ENCODE measurements at regions not wholly inside any gene's neighbourhood (a gene's known extent, or its start where the extent isn't known, plus 50 kb on each side); places are given as distances from the start of the nearest gene placed in this dataset.
"Not testable (repeated sequence)": the region's sequence is repeated elsewhere in the genome, so short reads cannot be mapped to it uniquely, and the experiment has no call there.

- Histone ChIP-seq H3K27ac (no peak overlapping the region), H3K27me3 (no peaks in the 10 kb centered on the region), H3K4me3 (no peak overlapping the region), H3K4me1 (no peaks in the 10 kb centered on the region), H3K9me3 (peaks cover 0 to 7% of the 10 kb centered on the region in 2 donors), H3K36me3 (no peaks in the 10 kb centered on the region)
- TF ChIP-seq CTCF (IDR thresholded peaks at IDR 0.05), result no peak
- DNase-seq (ENCODE audit: low spot score), result no peak
Measured at GRCh38 chr20:29408034-29408695, 1849.3 kb upstream of the DEFB115 start.

DNA sequence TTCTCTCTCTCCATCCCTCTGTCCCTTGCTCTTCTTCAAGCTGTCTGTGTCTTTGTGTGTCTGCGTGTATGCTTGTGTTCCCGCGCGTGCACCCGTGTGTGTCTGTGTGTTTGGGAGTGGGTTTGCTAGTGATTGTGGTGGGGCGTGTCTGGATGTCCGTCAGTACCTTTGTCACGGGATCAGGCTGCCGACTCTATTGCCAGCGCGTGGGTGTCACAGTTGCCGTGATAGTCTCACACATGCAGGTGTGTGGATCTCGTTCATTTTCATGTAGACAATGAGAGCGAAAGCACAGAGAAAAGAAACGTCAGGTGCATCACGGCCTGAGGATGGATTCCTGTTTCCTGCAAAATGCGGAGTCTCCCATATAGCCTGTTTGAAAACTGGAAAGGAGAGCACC, 1848.8 kb upstream of the DEFB115 start:
- not testable (repeated sequence) for H3K4me3 ChIP-seq; DNase-seq (ENCODE audit: low spot score); H3K4me1 ChIP-seq; H3K9me3 ChIP-seq; H3K27me3 ChIP-seq; H3K36me3 ChIP-seq; H3K27ac ChIP-seq

GRCh38 chr20:29409160-29409689, 1848.2 kb upstream of the DEFB115 start:
- not testable (repeated sequence) for H3K36me3 ChIP-seq; H3K27me3 ChIP-seq; H3K4me1 ChIP-seq; H3K9me3 ChIP-seq; H3K4me3 ChIP-seq; H3K27ac ChIP-seq; DNase-seq (ENCODE audit: low spot score)

- Histone ChIP-seq H3K27me3 (no peaks in the 10 kb centered on the region), H3K27ac (no peak overlapping the region), H3K4me1 (no peaks in the 10 kb centered on the region), H3K36me3 (no peaks in the 10 kb centered on the region), H3K4me3 (no peak overlapping the region), H3K9me3 (peaks cover 0 to 7% of the 10 kb centered on the region in 2 donors)
- DNase-seq (ENCODE audit: low spot score), result no peak
- TF ChIP-seq CTCF (IDR thresholded peaks at IDR 0.05), result no peak
Measured at GRCh38 chr20:29409833-29410805, 1847.3 kb upstream of the DEFB115 start.

DNA sequence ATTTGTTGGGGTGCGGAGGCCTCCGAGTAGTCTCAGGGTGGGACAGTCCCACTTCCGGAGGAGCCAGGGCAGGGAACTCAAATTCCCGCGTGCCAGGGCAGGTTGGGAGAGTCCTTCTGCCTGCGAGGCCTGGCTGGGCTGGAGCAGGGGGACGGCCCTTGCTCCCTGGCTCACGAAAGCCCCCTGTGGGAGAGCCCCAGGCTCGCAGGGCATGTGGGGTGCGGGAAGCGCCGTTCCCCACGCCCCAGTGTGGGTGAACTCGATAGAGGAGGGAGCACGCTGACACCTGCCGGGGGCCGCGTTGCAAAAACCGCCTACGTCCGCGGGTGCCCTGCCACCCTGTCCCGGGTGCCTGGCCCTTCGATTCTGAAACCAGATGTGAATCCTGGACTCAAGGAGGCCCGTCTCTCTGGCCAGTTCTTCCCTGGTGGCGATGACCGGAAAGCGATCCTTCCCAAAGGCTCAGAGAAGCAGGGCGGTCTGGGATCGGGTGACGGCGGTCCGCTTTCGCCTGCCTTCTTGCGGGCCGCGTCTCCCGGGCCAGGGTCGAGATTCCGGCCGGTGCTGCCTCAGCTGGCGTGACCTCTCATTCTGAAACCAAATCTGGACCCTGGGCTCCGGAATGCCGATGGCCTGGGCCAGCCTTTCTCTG, 1846.5 kb upstream of the DEFB115 start:
- H3K36me3 ChIP-seq, result no peaks in the 10 kb centered on the region
- H3K9me3 ChIP-seq, result peaks cover 0 to 7% of the 10 kb centered on the region in 2 donors
- H3K27me3 ChIP-seq, result no peaks in the 10 kb centered on the region
- H3K4me1 ChIP-seq, result no peaks in the 10 kb centered on the region
- H3K27ac ChIP-seq, result no peak overlapping the region
- no peak for DNase-seq (ENCODE audit: low spot score)
- no peak overlapping the region for H3K4me3 ChIP-seq
- TF ChIP-seq CTCF (IDR thresholded peaks at IDR 0.05), result no peak

DNA sequence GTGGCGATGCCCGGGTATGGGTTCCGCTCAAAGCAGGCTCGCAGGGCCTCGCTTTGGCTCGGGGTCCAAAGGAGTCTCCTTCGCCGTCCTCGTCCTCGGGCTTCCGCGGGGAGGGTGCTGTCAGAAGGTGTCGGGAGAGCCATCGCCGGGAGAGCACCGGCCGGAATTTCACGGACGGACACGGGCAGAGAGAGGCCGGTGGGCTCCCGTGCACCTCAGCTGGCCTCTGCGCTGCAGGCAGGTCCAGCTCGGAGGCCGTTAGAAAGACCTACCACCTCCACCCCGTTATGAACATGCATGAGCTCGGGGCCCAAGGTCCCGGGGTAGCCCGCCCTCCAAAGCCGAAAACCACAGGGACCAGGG, 1846.0 kb upstream of the DEFB115 start:
- not testable (repeated sequence) for H3K36me3 ChIP-seq; H3K27ac ChIP-seq; H3K4me3 ChIP-seq; DNase-seq (ENCODE audit: low spot score); H3K9me3 ChIP-seq; H3K4me1 ChIP-seq; H3K27me3 ChIP-seq

DNA sequence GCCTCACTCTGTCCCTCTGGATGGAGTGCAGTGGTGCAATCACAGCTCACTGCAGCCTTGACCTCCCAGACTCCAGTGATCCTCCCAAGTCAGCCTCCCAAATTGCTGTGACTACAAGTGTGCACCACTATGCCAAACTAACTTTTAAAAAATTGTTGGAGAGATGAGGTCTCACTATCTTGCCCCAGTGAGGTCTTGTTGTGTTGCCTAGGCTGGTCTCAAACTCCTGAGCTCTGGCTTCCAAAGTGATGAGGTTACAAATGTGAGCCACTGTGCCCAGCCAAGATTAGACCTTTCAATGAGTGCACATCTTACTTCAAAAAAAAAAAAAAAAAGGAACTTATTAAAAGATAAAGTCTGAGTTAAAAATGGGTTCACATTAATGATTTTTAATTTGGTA, 1838.1 kb upstream of the DEFB115 start:
- no peak for DNase-seq (ENCODE audit: low spot score)
- Histone ChIP-seq H3K9me3 (no peaks in the 10 kb centered on the region), H3K4me1 (no peaks in the 10 kb centered on the region), H3K36me3 (no peaks in the 10 kb centered on the region), H3K4me3 (no peak overlapping the region), H3K27me3 (no peaks in the 10 kb centered on the region), H3K27ac (no peak overlapping the region)
- no peak for TF ChIP-seq CTCF (IDR thresholded peaks at IDR 0.05)
